ENCODE measurements at regions not wholly inside any gene's neighbourhood (a gene's known extent, or its start where the extent isn't known, plus 50 kb on each side); places are given as distances from the start of the nearest gene placed in this dataset.

GRCh38 chr11:70535191-70535971 lies 137.1 kb downstream of the CTTN start:
- no peaks in the 10 kb centered on the region for H3K27me3 ChIP-seq (ENCODE audit: control insufficient read depth, insufficient read depth, low read length)

GRCh38 chr11:70536051-70536877 lies 137.9 kb downstream of the CTTN start:
- H3K36me3 ChIP-seq (ENCODE audit: control insufficient read depth, insufficient read depth, low read length) = no peaks in the 10 kb centered on the region
- no peak overlapping the region for H3K9ac ChIP-seq (ENCODE audit: low read length)
- H3K9me3 ChIP-seq (ENCODE audit: control insufficient read depth, low read length) = no peaks in the 10 kb centered on the region
- no peak overlapping the region for H3K4me3 ChIP-seq (ENCODE audit: low read length)
- no peaks in the 10 kb centered on the region for H3K27me3 ChIP-seq (ENCODE audit: control insufficient read depth, insufficient read depth, low read length)
- no peaks in the 10 kb centered on the region for H3K4me1 ChIP-seq (ENCODE audit: control insufficient read depth, insufficient read depth, low read length)

More at GRCh38 chr11:70535191-70535971, 137.1 kb downstream of the CTTN start:
- Histone ChIP-seq H3K4me1 (ENCODE audit: control insufficient read depth, insufficient read depth, low read length) (no peaks in the 10 kb centered on the region), H3K36me3 (ENCODE audit: control insufficient read depth, insufficient read depth, low read length) (no peaks in the 10 kb centered on the region), H3K4me3 (ENCODE audit: low read length) (no peak overlapping the region), H3K9ac (ENCODE audit: low read length) (no peak overlapping the region), H3K9me3 (ENCODE audit: control insufficient read depth, low read length) (no peaks in the 10 kb centered on the region)

GRCh38 chr11:70537576-70538571 lies 139.5 kb downstream of the CTTN start:
- no peaks in the 10 kb centered on the region for H3K9me3 ChIP-seq (ENCODE audit: control insufficient read depth, low read length)
- H3K4me1 ChIP-seq (ENCODE audit: control insufficient read depth, insufficient read depth, low read length) = no peaks in the 10 kb centered on the region
- H3K4me3 ChIP-seq (ENCODE audit: low read length) = no peak overlapping the region
- H3K27me3 ChIP-seq (ENCODE audit: control insufficient read depth, insufficient read depth, low read length) = no peaks in the 10 kb centered on the region
- no peak overlapping the region for H3K9ac ChIP-seq (ENCODE audit: low read length)
- no peaks in the 10 kb centered on the region for H3K36me3 ChIP-seq (ENCODE audit: control insufficient read depth, insufficient read depth, low read length)

- H3K4me3 ChIP-seq (ENCODE audit: low read length) = no peak overlapping the region
Observed at GRCh38 chr11:70538641-70539359, 140.5 kb downstream of the CTTN start.

GRCh38 chr11:70539360-70540095 lies 141.2 kb downstream of the CTTN start:
- H3K9me3 ChIP-seq (ENCODE audit: control insufficient read depth, low read length) = no peaks in the 10 kb centered on the region
- no peak overlapping the region for H3K4me3 ChIP-seq (ENCODE audit: low read length)
- H3K27me3 ChIP-seq (ENCODE audit: control insufficient read depth, insufficient read depth, low read length) = no peaks in the 10 kb centered on the region
- H3K4me1 ChIP-seq (ENCODE audit: control insufficient read depth, insufficient read depth, low read length) = no peaks in the 10 kb centered on the region
- no peak overlapping the region for H3K9ac ChIP-seq (ENCODE audit: low read length)
- H3K36me3 ChIP-seq (ENCODE audit: control insufficient read depth, insufficient read depth, low read length) = no peaks in the 10 kb centered on the region

More at GRCh38 chr11:70538641-70539359, 140.5 kb downstream of the CTTN start:
- no peak overlapping the region for H3K9ac ChIP-seq (ENCODE audit: low read length)
- no peaks in the 10 kb centered on the region for H3K9me3 ChIP-seq (ENCODE audit: control insufficient read depth, low read length)
- no peaks in the 10 kb centered on the region for H3K36me3 ChIP-seq (ENCODE audit: control insufficient read depth, insufficient read depth, low read length)
- H3K4me1 ChIP-seq (ENCODE audit: control insufficient read depth, insufficient read depth, low read length) = no peaks in the 10 kb centered on the region
- no peaks in the 10 kb centered on the region for H3K27me3 ChIP-seq (ENCODE audit: control insufficient read depth, insufficient read depth, low read length)

DNA sequence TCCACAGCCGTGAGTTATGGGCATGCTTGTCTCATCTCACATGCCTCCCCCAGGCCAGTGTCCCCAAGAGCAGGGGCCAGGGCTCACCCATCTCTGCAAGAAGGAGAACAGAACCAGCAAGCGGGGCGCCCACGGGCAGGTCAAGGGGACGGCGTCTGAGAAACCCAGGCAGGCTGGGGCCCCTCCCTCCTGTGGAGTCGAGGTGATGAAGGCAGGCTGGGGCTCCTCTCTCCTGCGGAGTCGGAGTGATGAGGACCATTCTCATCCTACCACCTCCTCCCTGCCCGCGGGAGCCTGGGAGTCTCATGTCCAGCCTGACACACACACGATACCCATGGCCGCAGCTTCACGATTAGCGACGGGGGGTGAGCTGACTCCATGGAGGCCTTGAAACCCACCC lies 141.9 kb downstream of the CTTN start:
- H3K9ac ChIP-seq (ENCODE audit: low read length) = no peak overlapping the region

GRCh38 chr11:70541176-70541575 lies 142.8 kb downstream of the CTTN start:
- no peaks in the 10 kb centered on the region for H3K9me3 ChIP-seq (ENCODE audit: control insufficient read depth, low read length)
- H3K9ac ChIP-seq (ENCODE audit: low read length) = no peak overlapping the region
- no peak overlapping the region for H3K4me3 ChIP-seq (ENCODE audit: low read length)
- no peaks in the 10 kb centered on the region for H3K36me3 ChIP-seq (ENCODE audit: control insufficient read depth, insufficient read depth, low read length)
- H3K27me3 ChIP-seq (ENCODE audit: control insufficient read depth, insufficient read depth, low read length) = no peaks in the 10 kb centered on the region
- no peaks in the 10 kb centered on the region for H3K4me1 ChIP-seq (ENCODE audit: control insufficient read depth, insufficient read depth, low read length)

More for the DNA sequence above, 141.9 kb downstream of the CTTN start:
- no peaks in the 10 kb centered on the region for H3K27me3 ChIP-seq (ENCODE audit: control insufficient read depth, insufficient read depth, low read length)
- no peaks in the 10 kb centered on the region for H3K4me1 ChIP-seq (ENCODE audit: control insufficient read depth, insufficient read depth, low read length)
- H3K9me3 ChIP-seq (ENCODE audit: control insufficient read depth, low read length) = no peaks in the 10 kb centered on the region
- H3K4me3 ChIP-seq (ENCODE audit: low read length) = no peak overlapping the region
- H3K36me3 ChIP-seq (ENCODE audit: control insufficient read depth, insufficient read depth, low read length) = no peaks in the 10 kb centered on the region

GRCh38 chr11:70541699-70542098 lies 143.4 kb downstream of the CTTN start:
- Histone ChIP-seq H3K9ac (ENCODE audit: low read length) (no peak overlapping the region), H3K36me3 (ENCODE audit: control insufficient read depth, insufficient read depth, low read length) (no peaks in the 10 kb centered on the region), H3K4me1 (ENCODE audit: control insufficient read depth, insufficient read depth, low read length) (no peaks in the 10 kb centered on the region), H3K27me3 (ENCODE audit: control insufficient read depth, insufficient read depth, low read length) (no peaks in the 10 kb centered on the region), H3K4me3 (ENCODE audit: low read length) (no peak overlapping the region), H3K9me3 (ENCODE audit: control insufficient read depth, low read length) (no peaks in the 10 kb centered on the region)

GRCh38 chr11:70542406-70542805 lies 144.1 kb downstream of the CTTN start:
- H3K4me1 ChIP-seq (ENCODE audit: control insufficient read depth, insufficient read depth, low read length) = peaks cover under 1% of the 10 kb centered on the region
- no peaks in the 10 kb centered on the region for H3K36me3 ChIP-seq (ENCODE audit: control insufficient read depth, insufficient read depth, low read length)
- H3K9ac ChIP-seq (ENCODE audit: low read length) = no peak overlapping the region
- no peak overlapping the region for H3K4me3 ChIP-seq (ENCODE audit: low read length)
- no peaks in the 10 kb centered on the region for H3K27me3 ChIP-seq (ENCODE audit: control insufficient read depth, insufficient read depth, low read length)
- no peaks in the 10 kb centered on the region for H3K9me3 ChIP-seq (ENCODE audit: control insufficient read depth, low read length)

GRCh38 chr11:70542811-70543210 lies 144.5 kb downstream of the CTTN start:
- peaks cover 4% of the 10 kb centered on the region for H3K4me1 ChIP-seq (ENCODE audit: control insufficient read depth, insufficient read depth, low read length)
- H3K27me3 ChIP-seq (ENCODE audit: control insufficient read depth, insufficient read depth, low read length) = no peaks in the 10 kb centered on the region
- H3K9me3 ChIP-seq (ENCODE audit: control insufficient read depth, low read length) = no peaks in the 10 kb centered on the region
- H3K36me3 ChIP-seq (ENCODE audit: control insufficient read depth, insufficient read depth, low read length) = no peaks in the 10 kb centered on the region
- H3K9ac ChIP-seq (ENCODE audit: low read length) = no peak overlapping the region
- H3K4me3 ChIP-seq (ENCODE audit: low read length) = no peak overlapping the region

Data from mucosa of stomach (tissue), 1 donor.